WTC11 (cell line): ENCODE measurements at regions not wholly inside any gene's neighbourhood (a gene's known extent, or its start where the extent isn't known, plus 50 kb on each side); places are given as distances from the start of the nearest gene placed in this dataset.

Experiments
- ATAC-seq: fragments of 200-7000 bp; cut with Tn5 transposase; 2 replicates; pipeline ENCODE4 v1.10.0; 2021; ENCODE audit warnings: mild to moderate bottlenecking, moderate library complexity
- CTCF ChIA-PET: fragments of 300-600 bp; sonication (Branson Sonifier 250); formaldehyde crosslinking; loops from one replicate; lab custom pipeline; 2021; ENCODE audit warnings: antibody characterized with exemption; lab: Charles Lee
- POLR2A ChIA-PET: fragments of 350-600 bp; sonication (Branson Sonifier 250); formaldehyde crosslinking; loops from one replicate; lab custom pipeline; 2021; ENCODE audit warnings: antibody characterized with exemption; lab: Charles Lee
- DNase-seq: peaks from one replicate; pipeline ENCODE4 v3.0.0; 2021; ENCODE audit warnings: low spot score
- H3K27ac Mint-ChIP-seq: 2 replicates; pipeline ENCODE4 v1.8.0; 2021; ENCODE audit warnings: mixed read lengths
- H3K27me3 Mint-ChIP-seq: 2 replicates; pipeline ENCODE4 v1.8.0; 2021; ENCODE audit warnings: low read depth, mild to moderate bottlenecking, moderate library complexity, mixed read lengths
- H3K36me3 Mint-ChIP-seq: 2 replicates; pipeline ENCODE4 v1.8.0; 2021; ENCODE audit warnings: mixed read lengths
- H3K4me1 Mint-ChIP-seq: 2 replicates; pipeline ENCODE4 v1.8.0; 2022; ENCODE audit warnings: mixed read lengths
- H3K4me3 Mint-ChIP-seq: 2 replicates; pipeline ENCODE4 v1.8.0; 2021; ENCODE audit warnings: mild to moderate bottlenecking, moderate library complexity, mixed read lengths
- H3K9me3 Mint-ChIP-seq: 2 replicates; pipeline ENCODE4 v1.8.0; 2021; ENCODE audit warnings: mixed read lengths
- ATF1 ChIP-seq: sonication (generic); formaldehyde crosslinking; IDR thresholded peaks from 2 replicates; pipeline ENCODE4 v1.8.1; 2023; ENCODE audit warnings: mild to moderate bottlenecking, moderate library complexity, missing genetic modification reagents
- ATF6 ChIP-seq: sonication (generic); formaldehyde crosslinking; IDR thresholded peaks from 2 replicates; pipeline ENCODE4 v1.8.1; 2023; ENCODE audit warnings: mild to moderate bottlenecking, missing genetic modification reagents
- CDX4 ChIP-seq: fragments of 250-450 bp; sonication (Bioruptor Pico); IDR thresholded peaks from 2 replicates; pipeline ENCODE4 v1.9.0; 2021; ENCODE audit warnings: moderate library complexity, mild to moderate bottlenecking, inconsistent platforms, borderline replicate concordance
- CREM ChIP-seq: sonication (generic); formaldehyde crosslinking; IDR thresholded peaks from 2 replicates; pipeline ENCODE4 v1.8.1; 2022; ENCODE audit warnings: mild to moderate bottlenecking, missing genetic modification reagents, moderate library complexity
- CTCF ChIP-seq: fragments of 200-600 bp; IDR thresholded peaks from 2 replicates; pipeline ENCODE4 v1.8.0; 2022; ENCODE audit warnings: antibody characterized with exemption
- E2F5 ChIP-seq: sonication (generic); formaldehyde crosslinking; IDR thresholded peaks from 2 replicates; pipeline ENCODE4 v1.8.1; 2022; ENCODE audit warnings: mild to moderate bottlenecking, moderate library complexity, missing genetic modification reagents
- EMX1 ChIP-seq: fragments of 250-450 bp; sonication (Bioruptor Pico); IDR thresholded peaks from 2 replicates; pipeline ENCODE4 v1.8.0; 2021; ENCODE audit warnings: mild to moderate bottlenecking
- ESRRA ChIP-seq: sonication (generic); formaldehyde crosslinking; IDR thresholded peaks from 2 replicates; pipeline ENCODE4 v1.8.1; 2022; ENCODE audit warnings: mild to moderate bottlenecking, missing genetic modification reagents, borderline replicate concordance
- FOXJ3 ChIP-seq: sonication (generic); formaldehyde crosslinking; IDR thresholded peaks from 2 replicates; pipeline ENCODE4 v1.9.0; 2021; ENCODE audit warnings: missing genetic modification reagents, mild to moderate bottlenecking, borderline replicate concordance
- FOXK1 ChIP-seq: sonication (generic); formaldehyde crosslinking; IDR thresholded peaks from 2 replicates; pipeline ENCODE4 v1.8.0; 2022; ENCODE audit warnings: mild to moderate bottlenecking, moderate library complexity, missing genetic modification reagents
- MAX ChIP-seq: sonication (generic); formaldehyde crosslinking; IDR thresholded peaks from 2 replicates; pipeline ENCODE4 v1.8.0; 2022; ENCODE audit warnings: mild to moderate bottlenecking, missing genetic modification reagents
- MXD4 ChIP-seq: fragments of 250-450 bp; sonication (Bioruptor Pico); IDR thresholded peaks from 2 replicates; pipeline ENCODE4 v1.8.0; 2021; ENCODE audit warnings: mild to moderate bottlenecking, moderate library complexity, borderline replicate concordance
- NFE2L1 ChIP-seq: sonication (generic); formaldehyde crosslinking; IDR thresholded peaks from 2 replicates; pipeline ENCODE4 v1.8.1; 2023; ENCODE audit warnings: missing genetic modification reagents
- NFYB ChIP-seq: sonication (generic); formaldehyde crosslinking; conservative IDR thresholded peaks from 2 replicates; pipeline ENCODE4 v1.8.0; 2022; ENCODE audit warnings: low read depth, missing genetic modification reagents
- NR3C1 ChIP-seq: sonication (generic); formaldehyde crosslinking; conservative IDR thresholded peaks from 2 replicates; pipeline ENCODE4 v1.8.1; 2023; ENCODE audit warnings: low read depth, mild to moderate bottlenecking, missing genetic modification reagents
- RORB ChIP-seq: fragments of 250-450 bp; sonication (Bioruptor Pico); IDR thresholded peaks from 2 replicates; pipeline ENCODE4 v1.9.0; 2021; ENCODE audit warnings: mild to moderate bottlenecking
- USF1 ChIP-seq: sonication (generic); formaldehyde crosslinking; IDR thresholded peaks from 2 replicates; pipeline ENCODE4 v1.8.0; 2022; ENCODE audit warnings: mild to moderate bottlenecking, missing genetic modification reagents
- ZBTB21 ChIP-seq: sonication (generic); formaldehyde crosslinking; IDR thresholded peaks from 2 replicates; pipeline ENCODE4 v1.8.1; 2023; ENCODE audit warnings: mild to moderate bottlenecking, missing genetic modification reagents, borderline replicate concordance
- ZNF232 ChIP-seq: sonication (generic); formaldehyde crosslinking; IDR thresholded peaks from 2 replicates; pipeline ENCODE4 v1.8.0; 2022; ENCODE audit warnings: mild to moderate bottlenecking, missing genetic modification reagents
- ZNF317 ChIP-seq: sonication (generic); formaldehyde crosslinking; IDR thresholded peaks from 2 replicates; pipeline ENCODE4 v1.8.1; 2023; ENCODE audit warnings: low read depth, mild to moderate bottlenecking, moderate library complexity, missing genetic modification reagents, borderline replicate concordance
- ZNF512 ChIP-seq: sonication (generic); formaldehyde crosslinking; IDR thresholded peaks from 2 replicates; pipeline ENCODE4 v1.8.1; 2022; ENCODE audit warnings: missing genetic modification reagents, borderline replicate concordance
- ZNF532 ChIP-seq: fragments of 250-450 bp; sonication (Bioruptor Pico); IDR thresholded peaks from 2 replicates; pipeline ENCODE4 v1.9.0; 2021; ENCODE audit warnings: mild to moderate bottlenecking, borderline replicate concordance
- ZSCAN18 ChIP-seq: fragments of 250-450 bp; sonication (Bioruptor Pico); IDR thresholded peaks from 2 replicates; pipeline ENCODE4 v2.1.2; 2022; ENCODE audit warnings: mild to moderate bottlenecking, moderate library complexity

- H3K36me3 Mint-ChIP-seq: no peaks in the 10 kb centered on the region
- peaks cover 3% of the 10 kb centered on the region for H3K4me1 Mint-ChIP-seq
- H3K27ac Mint-ChIP-seq: no peak overlapping the region
- DNase-seq (no peak), ATAC-seq (no peak)
- peaks cover 6% of the 10 kb centered on the region; the same call in 1 of the 2 replicates for H3K9me3 Mint-ChIP-seq
- no peak overlapping the region for H3K4me3 Mint-ChIP-seq
- TF ChIP-seq NR3C1 (CRISPR knock-in tag) (no peak), ZNF317 (CRISPR knock-in tag) (no peak), ZNF232 (CRISPR knock-in tag) (no peak), FOXK1 (no peak), RORB (CRISPR knock-in tag) (no peak), FOXJ3 (CRISPR knock-in tag) (no peak), CREM (no peak), ZNF512 (CRISPR knock-in tag) (no peak), CTCF (no peak), NFYB (CRISPR knock-in tag) (no peak), ZSCAN18 (CRISPR knock-in tag) (no peak), ATF1 (CRISPR knock-in tag) (no peak), MAX (no peak), CDX4 (CRISPR knock-in tag) (no peak), MXD4 (CRISPR knock-in tag) (no peak), NFE2L1 (CRISPR knock-in tag) (no peak)
- TF ChIP-seq, all 79 proteins: peak for 0
- no peaks in the 10 kb centered on the region for H3K27me3 Mint-ChIP-seq
- ChIA-PET POLR2A (no interaction called here), CTCF (no interaction called here)
These were observed 1798.3 kb upstream of the PCDH7 start for GRCh38 chr4:28921886-28922285.

GRCh38 chr4:28926156-28926555, 1794.0 kb upstream of the PCDH7 start:
- H3K36me3 Mint-ChIP-seq: no peaks in the 10 kb centered on the region
- CTCF ChIA-PET: no interaction called here
- H3K27ac Mint-ChIP-seq: no peak overlapping the region
- DNase-seq: no peak
- peaks cover 8% of the 10 kb centered on the region for H3K4me1 Mint-ChIP-seq
- peaks cover 6% of the 10 kb centered on the region; the same call in 1 of the 2 replicates for H3K9me3 Mint-ChIP-seq
- ATAC-seq: no peak
- H3K4me3 Mint-ChIP-seq: no peak overlapping the region
- POLR2A ChIA-PET: no interaction called here
- no peaks in the 10 kb centered on the region for H3K27me3 Mint-ChIP-seq
- TF ChIP-seq USF1: no peak
- TF ChIP-seq EMX1 (CRISPR knock-in tag): no peak
- TF ChIP-seq ATF6 (CRISPR knock-in tag): no peak
- no peak for TF ChIP-seq ZBTB21 (CRISPR knock-in tag)
- TF ChIP-seq E2F5 (CRISPR knock-in tag): no peak
- TF ChIP-seq ESRRA: no peak
- TF ChIP-seq ZNF532: no peak
